Endothelial cell (in vitro differentiated cells): ENCODE measurements at regions not wholly inside any gene's neighbourhood (a gene's known extent, or its start where the extent isn't known, plus 50 kb on each side); places are given as distances from the start of the nearest gene placed in this dataset.

Experiments
- DNase-seq: peaks from one replicate; pipeline ENCODE4 v3.0.0; 2021; ENCODE audit warnings: low spot score
- H3K27ac Mint-ChIP-seq: one replicate; pipeline ENCODE4 v1.8.0; 2021; ENCODE audit warnings: mixed read lengths, inconsistent platforms; ENCODE audit not compliant: unreplicated experiment
- H3K27me3 Mint-ChIP-seq: one replicate; pipeline ENCODE4 v1.8.0; 2021; ENCODE audit warnings: mild to moderate bottlenecking, moderate library complexity, mixed read lengths, inconsistent platforms; ENCODE audit not compliant: unreplicated experiment
- H3K36me3 Mint-ChIP-seq: one replicate; pipeline ENCODE4 v1.8.0; 2021; ENCODE audit warnings: mild to moderate bottlenecking, low read depth, mixed read lengths, inconsistent platforms; ENCODE audit not compliant: unreplicated experiment
- H3K4me1 Mint-ChIP-seq: one replicate; pipeline ENCODE4 v1.8.0; 2021; ENCODE audit warnings: mild to moderate bottlenecking, mixed read lengths, inconsistent platforms; ENCODE audit not compliant: unreplicated experiment
- H3K4me3 Mint-ChIP-seq: one replicate; pipeline ENCODE4 v1.8.0; 2021; ENCODE audit warnings: mild to moderate bottlenecking, mixed read lengths, inconsistent platforms; ENCODE audit not compliant: unreplicated experiment
- H3K9me3 Mint-ChIP-seq: one replicate; pipeline ENCODE4 v1.8.0; 2021; ENCODE audit warnings: mixed read lengths, inconsistent platforms; ENCODE audit not compliant: unreplicated experiment
- TF ChIP-seq, protein P1 (sequence below): fragments of 200-600 bp; sonication (generic); IDR thresholded peaks from one replicate; pipeline ENCODE4 v1.5.0; 2021; ENCODE audit warnings: antibody characterized with exemption; ENCODE audit not compliant: unreplicated experiment

DNA sequence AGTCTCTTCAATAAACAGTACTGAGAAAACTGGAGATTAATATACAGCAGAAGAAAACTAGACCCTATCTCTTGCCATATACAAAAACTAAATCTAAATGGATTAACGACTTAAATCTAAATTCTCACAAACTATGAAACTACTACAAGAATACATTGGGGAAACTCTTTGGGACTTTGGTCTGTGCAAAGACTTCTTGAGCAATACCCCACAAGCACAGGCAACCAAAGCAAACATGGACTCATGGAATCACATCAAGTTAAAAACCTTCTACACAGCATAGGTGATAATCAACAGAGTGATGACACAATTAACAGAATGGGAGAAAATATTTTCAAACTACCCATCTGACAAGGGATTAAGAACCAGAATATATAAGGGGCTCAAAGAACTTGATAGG lies 848.2 kb upstream of the NRXN1 start:
- Mint-ChIP-seq H3K4me1 (no peaks in the 10 kb centered on the region), H3K4me3 (no peak overlapping the region), H3K27me3 (no peaks in the 10 kb centered on the region), H3K27ac (no peak overlapping the region), H3K36me3 (no peaks in the 10 kb centered on the region), H3K9me3 (no peaks in the 10 kb centered on the region)
- DNase-seq, result no peak
- TF ChIP-seq, protein P1, sequence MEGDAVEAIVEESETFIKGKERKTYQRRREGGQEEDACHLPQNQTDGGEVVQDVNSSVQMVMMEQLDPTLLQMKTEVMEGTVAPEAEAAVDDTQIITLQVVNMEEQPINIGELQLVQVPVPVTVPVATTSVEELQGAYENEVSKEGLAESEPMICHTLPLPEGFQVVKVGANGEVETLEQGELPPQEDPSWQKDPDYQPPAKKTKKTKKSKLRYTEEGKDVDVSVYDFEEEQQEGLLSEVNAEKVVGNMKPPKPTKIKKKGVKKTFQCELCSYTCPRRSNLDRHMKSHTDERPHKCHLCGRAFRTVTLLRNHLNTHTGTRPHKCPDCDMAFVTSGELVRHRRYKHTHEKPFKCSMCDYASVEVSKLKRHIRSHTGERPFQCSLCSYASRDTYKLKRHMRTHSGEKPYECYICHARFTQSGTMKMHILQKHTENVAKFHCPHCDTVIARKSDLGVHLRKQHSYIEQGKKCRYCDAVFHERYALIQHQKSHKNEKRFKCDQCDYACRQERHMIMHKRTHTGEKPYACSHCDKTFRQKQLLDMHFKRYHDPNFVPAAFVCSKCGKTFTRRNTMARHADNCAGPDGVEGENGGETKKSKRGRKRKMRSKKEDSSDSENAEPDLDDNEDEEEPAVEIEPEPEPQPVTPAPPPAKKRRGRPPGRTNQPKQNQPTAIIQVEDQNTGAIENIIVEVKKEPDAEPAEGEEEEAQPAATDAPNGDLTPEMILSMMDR, result no peak

DNA sequence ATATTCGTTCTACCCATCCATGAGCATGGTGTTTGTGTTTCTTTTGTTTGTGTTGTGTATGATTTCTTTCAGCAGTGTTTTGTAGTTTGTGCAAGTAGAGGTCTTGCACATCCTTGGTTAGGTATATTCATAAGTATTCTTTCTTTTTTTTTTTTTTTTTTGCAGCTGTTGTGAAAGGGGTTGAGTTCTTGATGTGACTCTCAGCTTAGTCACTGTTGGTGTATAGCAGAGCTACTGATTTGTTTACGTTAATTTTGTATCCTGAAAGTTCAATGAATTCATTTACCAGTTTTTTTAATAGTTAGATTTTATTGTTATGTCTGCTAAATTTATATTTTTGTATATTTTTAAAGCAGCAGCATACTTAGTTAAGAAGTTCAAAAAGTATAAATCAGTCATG lies 834.4 kb upstream of the NRXN1 start:
- TF ChIP-seq, protein P1, result no peak
- no peaks in the 10 kb centered on the region for H3K27me3 Mint-ChIP-seq
- H3K4me1 Mint-ChIP-seq, result no peaks in the 10 kb centered on the region
- H3K9me3 Mint-ChIP-seq, result no peaks in the 10 kb centered on the region
- DNase-seq, result no peak
- H3K4me3 Mint-ChIP-seq, result no peak overlapping the region
- no peak overlapping the region for H3K27ac Mint-ChIP-seq
- no peaks in the 10 kb centered on the region for H3K36me3 Mint-ChIP-seq

DNA sequence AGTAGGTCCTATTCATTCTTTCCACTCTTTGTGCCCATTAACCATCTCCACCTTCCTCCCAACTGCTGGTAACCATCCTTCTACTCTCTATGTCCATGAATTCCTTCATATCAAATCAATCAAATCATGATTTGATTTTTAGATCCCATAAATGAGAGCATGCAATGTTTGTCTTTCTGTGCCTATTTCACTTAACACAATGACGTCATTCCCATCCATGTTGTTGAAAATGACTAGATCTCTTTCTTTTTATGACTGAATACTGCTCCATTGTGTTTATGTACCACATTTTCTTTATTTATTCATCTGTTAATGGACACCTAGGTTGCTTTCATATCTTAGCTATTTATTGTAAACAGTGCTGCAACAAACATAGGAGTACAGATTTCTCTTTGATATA lies 827.3 kb upstream of the NRXN1 start:
- no peaks in the 10 kb centered on the region for H3K36me3 Mint-ChIP-seq
- H3K27me3 Mint-ChIP-seq, result no peaks in the 10 kb centered on the region
- H3K27ac Mint-ChIP-seq, result no peak overlapping the region
- no peaks in the 10 kb centered on the region for H3K4me1 Mint-ChIP-seq
- TF ChIP-seq, protein P1, result no peak
- H3K9me3 Mint-ChIP-seq, result no peaks in the 10 kb centered on the region
- H3K4me3 Mint-ChIP-seq, result no peak overlapping the region
- DNase-seq, result no peak

DNA sequence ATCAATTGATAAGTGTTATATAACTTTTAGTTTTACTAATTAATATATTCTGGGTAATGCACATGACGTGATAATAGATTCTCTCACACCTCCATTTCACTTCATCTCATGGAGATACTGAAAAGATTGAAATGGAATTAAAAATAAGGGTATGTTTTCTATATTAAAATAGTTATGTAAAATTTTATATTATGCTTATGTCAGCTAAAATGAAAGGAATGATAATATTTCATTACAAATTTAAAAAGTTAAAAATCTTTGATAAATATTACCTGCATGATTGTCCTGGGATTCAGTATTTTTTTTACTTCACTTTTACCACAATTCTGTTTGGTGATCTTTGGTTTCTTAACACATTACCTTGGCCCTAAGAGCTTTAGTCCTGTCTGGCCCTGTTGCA lies 823.8 kb upstream of the NRXN1 start:
- no peak for DNase-seq
- no peak overlapping the region for H3K27ac Mint-ChIP-seq
- no peaks in the 10 kb centered on the region for H3K4me1 Mint-ChIP-seq
- TF ChIP-seq, protein P1, result no peak
- H3K36me3 Mint-ChIP-seq, result no peaks in the 10 kb centered on the region
- H3K27me3 Mint-ChIP-seq, result no peaks in the 10 kb centered on the region
- no peak overlapping the region for H3K4me3 Mint-ChIP-seq
- H3K9me3 Mint-ChIP-seq, result no peaks in the 10 kb centered on the region

DNA sequence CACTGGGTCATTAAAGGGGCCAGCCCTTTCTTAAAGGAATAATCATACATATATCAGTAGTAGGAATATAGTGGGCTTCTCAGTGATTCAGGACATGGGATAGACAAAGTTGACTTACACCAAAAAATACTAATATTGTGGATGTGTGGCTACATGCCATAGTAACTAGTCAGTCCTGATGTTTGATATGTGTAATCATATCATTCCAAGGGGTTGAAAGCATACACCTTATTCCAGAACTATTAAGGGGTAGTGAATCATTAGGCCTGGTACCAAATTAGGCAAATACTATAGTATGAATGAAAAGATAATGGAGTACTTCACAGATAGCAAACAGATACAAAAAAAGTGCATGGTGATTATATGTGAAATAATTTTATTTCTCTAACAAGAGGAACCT lies 814.9 kb upstream of the NRXN1 start:
- DNase-seq, result no peak
- H3K4me3 Mint-ChIP-seq, result no peak overlapping the region
- H3K27ac Mint-ChIP-seq, result no peak overlapping the region
- no peaks in the 10 kb centered on the region for H3K27me3 Mint-ChIP-seq
- TF ChIP-seq, protein P1, result no peak
- peaks cover 6% of the 10 kb centered on the region for H3K9me3 Mint-ChIP-seq
- H3K4me1 Mint-ChIP-seq, result peaks cover 4% of the 10 kb centered on the region
- H3K36me3 Mint-ChIP-seq, result no peaks in the 10 kb centered on the region
